ENCODE measurements at regions not wholly inside any gene's neighbourhood (a gene's known extent, or its start where the extent isn't known, plus 50 kb on each side); places are given as distances from the start of the nearest gene placed in this dataset.

DNA sequence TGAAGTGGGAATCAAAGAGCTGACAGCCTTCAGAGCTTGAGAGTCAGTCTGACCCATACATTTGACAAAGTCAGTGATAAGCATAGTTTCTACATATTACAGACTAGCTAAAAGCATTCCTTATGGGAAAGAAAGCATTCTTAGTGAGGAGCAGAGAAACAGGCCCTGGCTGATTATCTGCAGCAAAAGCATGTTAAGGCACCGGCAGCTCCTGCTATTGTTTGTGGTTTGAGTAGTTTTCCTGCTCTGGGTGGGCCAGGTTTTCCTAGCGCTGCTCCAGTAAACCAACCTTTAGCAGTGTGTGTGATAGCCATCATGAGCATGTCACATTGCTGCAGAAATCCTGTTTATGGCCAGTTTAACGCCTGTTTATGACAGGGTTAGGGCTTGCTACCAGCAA is 51.6 kb upstream of the WDR1 start:
- TF ChIP-seq, protein P1, sequence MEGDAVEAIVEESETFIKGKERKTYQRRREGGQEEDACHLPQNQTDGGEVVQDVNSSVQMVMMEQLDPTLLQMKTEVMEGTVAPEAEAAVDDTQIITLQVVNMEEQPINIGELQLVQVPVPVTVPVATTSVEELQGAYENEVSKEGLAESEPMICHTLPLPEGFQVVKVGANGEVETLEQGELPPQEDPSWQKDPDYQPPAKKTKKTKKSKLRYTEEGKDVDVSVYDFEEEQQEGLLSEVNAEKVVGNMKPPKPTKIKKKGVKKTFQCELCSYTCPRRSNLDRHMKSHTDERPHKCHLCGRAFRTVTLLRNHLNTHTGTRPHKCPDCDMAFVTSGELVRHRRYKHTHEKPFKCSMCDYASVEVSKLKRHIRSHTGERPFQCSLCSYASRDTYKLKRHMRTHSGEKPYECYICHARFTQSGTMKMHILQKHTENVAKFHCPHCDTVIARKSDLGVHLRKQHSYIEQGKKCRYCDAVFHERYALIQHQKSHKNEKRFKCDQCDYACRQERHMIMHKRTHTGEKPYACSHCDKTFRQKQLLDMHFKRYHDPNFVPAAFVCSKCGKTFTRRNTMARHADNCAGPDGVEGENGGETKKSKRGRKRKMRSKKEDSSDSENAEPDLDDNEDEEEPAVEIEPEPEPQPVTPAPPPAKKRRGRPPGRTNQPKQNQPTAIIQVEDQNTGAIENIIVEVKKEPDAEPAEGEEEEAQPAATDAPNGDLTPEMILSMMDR (IDR thresholded peaks at IDR 0.05 in 2 of 3, conservative IDR thresholded peaks at IDR 0.05 in 1 of 3; ENCODE audit: borderline replicate concordance in 1 of 3, insufficient read depth in 1 of 3, low read depth in 2 of 3, low read length in 2 of 3): no peak
- no peak for TF ChIP-seq SRF (IDR thresholded peaks at IDR 0.05; ENCODE audit: low read depth)
- no peak for TF ChIP-seq JUND (IDR thresholded peaks at IDR 0.05)
- no peak for TF ChIP-seq ZNF274 (IDR thresholded peaks at IDR 0.05; ENCODE audit: low read depth, low read length)
- TF ChIP-seq RAD21 (IDR thresholded peaks at IDR 0.05; ENCODE audit: low read depth): no peak
- no peak for TF ChIP-seq POLR2AphosphoS5 (IDR thresholded peaks at IDR 0.05; ENCODE audit: low read depth, low read length)
- no peak for TF ChIP-seq ZBTB33 (IDR thresholded peaks at IDR 0.05; ENCODE audit: extremely low read depth, insufficient replicate concordance, low read length)
- no peak for TF ChIP-seq POLR2A (IDR thresholded peaks at IDR 0.05; ENCODE audit: borderline replicate concordance, extremely low read depth, insufficient read depth, insufficient read length)

All from HCT116 (cell line).